AG10803 (cell line): ENCODE measurements at regions not wholly inside any gene's neighbourhood (a gene's known extent, or its start where the extent isn't known, plus 50 kb on each side); places are given as distances from the start of the nearest gene placed in this dataset.
A peak's percentile ranks its signal among the peaks of the same experiment; 100 is the strongest.

Source experiments
- DNase-seq: peaks from one replicate; pipeline ENCODE4 v3.0.0; 2010; ENCODE audit warnings: low read depth
- H3K4me3 ChIP-seq: 2 replicates; pipeline ENCODE4 v1.5.1; 2011; ENCODE audit warnings: mild to moderate bottlenecking, low read length, control low read depth
- TF ChIP-seq, protein P1 (sequence below): conservative IDR thresholded peaks from 2 replicates; pipeline ENCODE4 v1.5.1; 2011; ENCODE audit warnings: mild to moderate bottlenecking, low read length, control low read depth, inconsistent platforms

DNA sequence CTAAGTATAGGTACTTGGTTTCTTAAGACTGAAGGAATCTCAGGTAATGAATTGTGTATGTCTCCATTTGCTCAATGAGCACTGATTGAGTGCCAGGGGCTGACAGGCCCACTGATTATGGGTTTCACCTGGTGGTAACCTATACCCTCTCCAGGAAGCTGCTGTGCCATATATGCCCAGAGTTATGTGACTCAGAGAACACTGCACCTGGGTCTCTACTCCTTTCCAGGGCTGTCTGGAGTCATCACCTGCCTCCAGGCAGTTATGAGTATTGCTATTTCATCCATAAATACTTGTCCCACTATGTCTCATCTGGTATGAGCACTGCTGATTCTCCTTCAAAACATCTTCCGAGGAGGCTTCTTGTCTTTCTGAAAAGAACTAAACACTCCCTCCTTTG, 692.9 kb downstream of the BCL11B start:
- TF ChIP-seq, protein P1, sequence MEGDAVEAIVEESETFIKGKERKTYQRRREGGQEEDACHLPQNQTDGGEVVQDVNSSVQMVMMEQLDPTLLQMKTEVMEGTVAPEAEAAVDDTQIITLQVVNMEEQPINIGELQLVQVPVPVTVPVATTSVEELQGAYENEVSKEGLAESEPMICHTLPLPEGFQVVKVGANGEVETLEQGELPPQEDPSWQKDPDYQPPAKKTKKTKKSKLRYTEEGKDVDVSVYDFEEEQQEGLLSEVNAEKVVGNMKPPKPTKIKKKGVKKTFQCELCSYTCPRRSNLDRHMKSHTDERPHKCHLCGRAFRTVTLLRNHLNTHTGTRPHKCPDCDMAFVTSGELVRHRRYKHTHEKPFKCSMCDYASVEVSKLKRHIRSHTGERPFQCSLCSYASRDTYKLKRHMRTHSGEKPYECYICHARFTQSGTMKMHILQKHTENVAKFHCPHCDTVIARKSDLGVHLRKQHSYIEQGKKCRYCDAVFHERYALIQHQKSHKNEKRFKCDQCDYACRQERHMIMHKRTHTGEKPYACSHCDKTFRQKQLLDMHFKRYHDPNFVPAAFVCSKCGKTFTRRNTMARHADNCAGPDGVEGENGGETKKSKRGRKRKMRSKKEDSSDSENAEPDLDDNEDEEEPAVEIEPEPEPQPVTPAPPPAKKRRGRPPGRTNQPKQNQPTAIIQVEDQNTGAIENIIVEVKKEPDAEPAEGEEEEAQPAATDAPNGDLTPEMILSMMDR, result no peak
- DNase-seq, result no peak
- no peak overlapping the region for H3K4me3 ChIP-seq

DNA sequence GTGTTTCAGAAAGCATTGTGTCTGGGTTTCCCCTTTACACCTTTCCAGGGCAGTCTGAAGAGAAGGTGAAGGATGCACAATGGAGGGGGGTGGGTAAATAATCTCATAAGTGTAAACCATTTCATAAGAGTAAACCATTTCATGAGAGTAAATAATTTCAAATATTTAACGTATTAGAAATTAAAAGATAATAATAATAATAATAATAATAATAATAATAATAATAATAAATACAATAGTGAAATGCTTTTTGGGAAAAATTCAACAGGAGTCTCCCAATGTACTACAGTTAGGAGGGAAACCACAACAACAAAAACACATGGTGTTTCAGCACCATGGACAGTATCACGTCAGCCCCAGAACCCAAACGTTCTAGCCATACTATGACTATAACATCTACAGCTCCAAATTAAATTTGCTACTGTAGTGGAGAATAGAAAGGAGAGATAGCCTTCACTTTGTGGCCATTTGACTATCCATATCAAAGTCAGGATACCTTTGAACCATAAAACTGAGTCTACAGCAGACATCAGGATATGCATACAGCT, 691.8 kb downstream of the BCL11B start:
- H3K4me3 ChIP-seq, result no peak overlapping the region
- TF ChIP-seq, protein P1, result no peak
- peak; percentile 3 for DNase-seq

DNA sequence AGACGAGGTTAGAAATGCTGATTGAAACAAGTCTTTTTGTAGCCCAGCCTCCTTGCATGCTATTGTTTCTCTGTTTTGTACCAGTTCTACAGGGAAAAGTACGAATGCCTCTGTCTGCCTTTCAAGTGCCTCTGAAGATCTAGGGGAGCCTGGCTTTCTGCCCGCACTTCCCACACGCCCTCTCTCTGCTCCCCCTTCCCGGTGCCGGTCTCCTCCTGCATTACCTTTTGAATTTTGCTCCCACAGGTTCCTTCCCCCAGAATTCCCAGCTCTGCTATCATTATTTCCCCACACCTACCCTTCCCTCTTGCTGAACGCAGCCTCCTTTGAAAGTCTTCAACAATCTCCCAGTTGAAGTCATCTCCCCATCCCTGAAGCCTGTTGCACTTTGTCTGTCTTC, 689.7 kb downstream of the BCL11B start:
- no peak overlapping the region for H3K4me3 ChIP-seq
- no peak for DNase-seq
- TF ChIP-seq, protein P1, result no peak

DNA sequence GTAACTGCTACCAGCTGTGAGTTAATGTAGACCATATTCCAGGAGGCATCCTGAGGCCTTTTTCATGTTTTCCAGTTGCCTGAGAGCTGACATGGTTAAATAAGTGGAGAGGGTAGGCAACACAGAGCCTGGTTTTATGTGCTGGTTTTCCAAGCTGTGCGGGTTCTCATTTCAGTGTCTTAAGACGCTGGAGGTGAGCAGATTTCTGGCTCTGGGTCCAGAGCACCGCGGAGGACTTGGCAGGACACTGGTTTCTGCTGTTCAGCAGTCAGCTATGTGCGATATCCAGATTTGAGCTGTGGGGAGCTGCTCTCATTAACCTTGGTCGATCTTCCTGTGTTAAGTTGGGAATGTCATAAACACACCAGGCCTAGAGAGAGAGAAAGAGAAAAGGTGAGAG, 680.8 kb downstream of the BCL11B start:
- no peak overlapping the region for H3K4me3 ChIP-seq
- no peak for DNase-seq
- TF ChIP-seq, protein P1, result no peak

DNA sequence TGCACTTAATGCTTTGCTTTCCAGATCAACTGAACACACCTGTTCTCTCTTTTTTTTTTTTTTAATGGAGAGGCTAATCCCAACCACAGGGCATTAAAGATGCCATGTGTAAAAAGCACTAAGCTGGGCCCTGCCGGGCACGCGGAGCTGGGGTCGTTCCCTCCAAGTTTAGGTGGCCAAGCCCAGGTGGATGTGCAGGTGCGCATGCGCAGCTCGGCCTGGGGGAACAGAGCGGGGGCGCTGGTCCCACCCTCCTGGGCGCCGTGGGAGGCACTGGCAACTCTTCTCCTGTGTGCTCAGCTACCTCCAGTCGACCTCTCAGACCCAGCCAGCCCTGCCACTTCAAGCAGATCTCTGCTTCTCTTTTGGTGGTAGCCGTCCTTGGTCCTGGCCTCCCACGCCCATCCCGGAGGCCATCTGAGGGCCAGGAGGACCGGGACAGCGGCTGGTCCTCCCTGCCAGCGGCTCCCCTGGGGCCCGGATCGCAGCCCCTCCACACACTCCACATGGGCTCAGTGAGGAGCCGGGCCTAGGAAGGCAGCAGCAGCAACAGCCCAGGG, 679.3 kb downstream of the BCL11B start:
- no peak overlapping the region for H3K4me3 ChIP-seq
- TF ChIP-seq, protein P1, result no peak
- no peak for DNase-seq

DNA sequence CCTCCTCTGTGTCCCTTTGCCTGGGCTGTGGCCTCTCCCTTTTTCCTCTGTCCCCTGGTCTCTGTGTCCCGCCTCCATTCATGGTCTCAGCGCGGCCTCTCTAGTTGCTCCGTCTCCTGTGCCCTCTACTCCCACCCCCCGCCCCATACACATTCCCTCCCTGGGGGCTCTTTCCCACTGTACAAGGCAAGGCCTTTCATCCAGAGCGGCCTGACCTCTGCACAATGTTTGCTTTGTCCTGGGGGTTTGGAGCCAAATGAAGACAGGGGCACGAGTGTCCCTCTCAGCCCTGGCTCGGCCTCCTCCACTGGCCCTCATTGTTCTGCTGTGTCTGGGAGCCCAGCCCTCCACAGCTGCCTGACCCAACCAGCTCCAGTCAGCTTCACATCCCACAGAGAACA, 678.6 kb downstream of the BCL11B start:
- H3K4me3 ChIP-seq, result no peak overlapping the region
- no peak for DNase-seq
- TF ChIP-seq, protein P1, result no peak

DNA sequence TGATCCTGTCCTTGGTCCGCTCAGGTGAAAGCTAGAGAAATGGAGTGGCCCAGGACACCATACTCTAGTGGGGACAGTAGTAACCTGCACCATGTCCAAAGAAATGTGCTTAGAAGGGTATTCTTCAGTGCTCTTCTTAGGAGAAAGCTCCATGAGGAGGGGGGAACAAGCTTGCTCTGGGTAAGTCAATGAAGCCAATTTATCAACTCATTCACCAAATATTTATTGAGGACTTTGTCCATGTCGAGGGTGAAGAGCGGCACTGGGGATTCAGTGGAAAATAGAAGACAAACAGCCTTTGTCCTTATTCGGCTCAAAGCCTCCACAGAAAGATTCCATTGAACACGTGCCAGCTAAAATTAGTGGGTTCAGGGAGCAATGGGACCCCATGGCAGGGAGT, 677.8 kb downstream of the BCL11B start:
- no peak overlapping the region for H3K4me3 ChIP-seq
- TF ChIP-seq, protein P1, result no peak
- no peak for DNase-seq
